ENCODE measurements at regions not wholly inside any gene's neighbourhood (a gene's known extent, or its start where the extent isn't known, plus 50 kb on each side); places are given as distances from the start of the nearest gene placed in this dataset.

- Histone ChIP-seq H3K9me3 (no peaks in the 10 kb centered on the region), H3K27me3 (no peaks in the 10 kb centered on the region), H3K36me3 (no peaks in the 10 kb centered on the region), H3K27ac (no peak overlapping the region), H3K4me3 (no peak overlapping the region), H3K4me1 (no peaks in the 10 kb centered on the region)
- intact Hi-C loops (cut with DNase I), result no loop called here
- 42 to 73% (median 60%) methylated on average over 6 of the region's 6 CpGs for WGBS, 4 donors
- DNase-seq, result no peak
- ATAC-seq, result no peak
- TF ChIP-seq CTCF (IDR thresholded peaks at IDR 0.05) (no peak), POLR2A (IDR thresholded peaks at IDR 0.05) (no peak)
Measured at GRCh38 chrX:129188231-129188630, 335.1 kb downstream of the SMARCA1 start.

DNA sequence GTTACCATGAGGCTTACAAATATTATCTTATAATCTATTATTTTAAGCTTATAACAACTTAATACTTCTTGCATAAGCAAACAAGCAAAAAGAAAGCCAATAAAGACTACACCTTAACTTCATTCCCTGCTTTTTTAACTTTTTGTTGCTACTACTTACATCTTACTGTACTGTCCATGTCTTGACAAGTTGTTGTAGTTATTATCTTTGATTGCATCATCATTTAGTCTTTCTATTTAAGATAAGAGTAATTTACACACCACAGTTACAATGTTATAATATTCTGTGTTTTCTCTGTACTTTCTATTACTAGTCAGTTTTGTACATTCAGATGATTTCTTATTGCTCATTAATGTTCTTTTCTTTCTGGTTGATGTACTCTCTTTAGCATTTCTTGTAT, 346.6 kb downstream of the SMARCA1 start:
- DNase-seq (no peak), ATAC-seq (no peak)
- intact Hi-C loops (cut with DNase I), result no loop called here
- no peak for TF ChIP-seq POLR2A (IDR thresholded peaks at IDR 0.05)
- no peak for TF ChIP-seq CTCF (IDR thresholded peaks at IDR 0.05)
- Histone ChIP-seq H3K4me1 (no peaks in the 10 kb centered on the region), H3K27ac (no peak overlapping the region), H3K9me3 (no peaks in the 10 kb centered on the region), H3K4me3 (no peak overlapping the region), H3K27me3 (no peaks in the 10 kb centered on the region), H3K36me3 (no peaks in the 10 kb centered on the region)

GRCh38 chrX:129161108-129161507, 362.2 kb downstream of the SMARCA1 start:
- Histone ChIP-seq H3K4me3 (no peak overlapping the region), H3K27me3 (no peaks in the 10 kb centered on the region), H3K36me3 (no peaks in the 10 kb centered on the region), H3K27ac (no peak overlapping the region), H3K9me3 (no peaks in the 10 kb centered on the region), H3K4me1 (no peaks in the 10 kb centered on the region)
- ATAC-seq (no peak), DNase-seq (no peak)
- intact Hi-C loops (cut with DNase I), result no loop called here
- TF ChIP-seq CTCF (IDR thresholded peaks at IDR 0.05), result no peak
- no peak for TF ChIP-seq POLR2A (IDR thresholded peaks at IDR 0.05)

DNA sequence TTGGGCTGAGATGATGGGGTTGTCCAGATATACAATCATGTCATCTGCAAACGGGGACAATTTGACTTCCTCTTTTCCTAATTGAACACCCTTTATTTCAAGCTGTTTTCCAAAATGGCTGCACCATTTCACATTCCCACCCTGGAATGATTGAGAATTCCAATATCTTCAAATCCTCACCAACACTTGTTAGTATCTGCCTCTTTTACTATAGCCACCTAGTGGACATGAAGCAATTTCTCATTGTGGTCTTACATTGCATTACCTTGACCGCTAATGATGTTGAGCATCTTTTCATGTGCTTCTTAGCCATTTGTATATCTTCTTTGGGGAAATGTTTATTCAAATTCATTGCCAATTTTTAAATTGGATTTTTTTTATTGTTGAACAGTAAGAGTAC, 364.8 kb downstream of the SMARCA1 start:
- no peaks in the 10 kb centered on the region for H3K9me3 ChIP-seq
- ATAC-seq (no peak), DNase-seq (no peak)
- no peak overlapping the region for H3K4me3 ChIP-seq
- no peak overlapping the region for H3K27ac ChIP-seq
- TF ChIP-seq CTCF (IDR thresholded peaks at IDR 0.05) (no peak), POLR2A (IDR thresholded peaks at IDR 0.05) (no peak)
- H3K4me1 ChIP-seq, result no peaks in the 10 kb centered on the region
- intact Hi-C loops (cut with DNase I), result no loop called here
- 80 to 96% (median 86%) methylated on average over 2 of the region's 2 CpGs for WGBS, 4 donors
- no peaks in the 10 kb centered on the region for H3K27me3 ChIP-seq
- no peaks in the 10 kb centered on the region for H3K36me3 ChIP-seq

Data from heart left ventricle (tissue), 16 donors.